HepG2 (cell line): ENCODE measurements at regions not wholly inside any gene's neighbourhood (a gene's known extent, or its start where the extent isn't known, plus 50 kb on each side); places are given as distances from the start of the nearest gene placed in this dataset.

Source experiments
- HIVEP1 ChIP-seq: sonication (generic); formaldehyde crosslinking; IDR thresholded peaks from 2 replicates; pipeline ENCODE4 v1.4.0; 2020; ENCODE audit warnings: mild to moderate bottlenecking, missing genetic modification reagents
- MXI1 ChIP-seq: IDR thresholded peaks from 3 replicates; pipeline ENCODE4 v1.6.1; 2012; ENCODE audit warnings: low read depth, low read length, inconsistent platforms, borderline replicate concordance
- SALL1 ChIP-seq: sonication (generic); formaldehyde crosslinking; IDR thresholded peaks from 2 replicates; pipeline ENCODE4 v1.8.0; 2022; ENCODE audit warnings: mild to moderate bottlenecking, missing genetic modification reagents
- TCF7L2 ChIP-seq: IDR thresholded peaks from 2 replicates; pipeline ENCODE4 v1.6.1; 2011; ENCODE audit warnings: mild to moderate bottlenecking, low read depth, low read length, moderate library complexity
- U2AF1 ChIP-seq: fragments of 200-400 bp; formaldehyde crosslinking; optimal IDR thresholded peaks from 2 replicates; pipeline ENCODE3; 2017; ENCODE audit warnings: mild to moderate bottlenecking, low read depth, low read length
- WIZ ChIP-seq: sonication (generic); formaldehyde crosslinking; IDR thresholded peaks from 2 replicates; pipeline ENCODE4 v1.5.1; 2020; ENCODE audit warnings: mild to moderate bottlenecking, missing genetic modification reagents
- ZBTB8A ChIP-seq: sonication (generic); formaldehyde crosslinking; IDR thresholded peaks from 2 replicates; pipeline ENCODE4 v1.4.0; 2020; ENCODE audit warnings: mild to moderate bottlenecking, low read depth, missing genetic modification reagents, borderline replicate concordance
- ZNF263 ChIP-seq: sonication (generic); formaldehyde crosslinking; IDR thresholded peaks from 2 replicates; pipeline ENCODE4 v1.4.0; 2020; ENCODE audit warnings: missing genetic modification reagents
- ZNF292 ChIP-seq: sonication (generic); formaldehyde crosslinking; IDR thresholded peaks from 2 replicates; pipeline ENCODE4 v1.8.1; 2022; ENCODE audit warnings: mild to moderate bottlenecking, low read depth, missing genetic modification reagents, borderline replicate concordance
- ZNF558 ChIP-seq: sonication (generic); formaldehyde crosslinking; IDR thresholded peaks from 2 replicates; pipeline ENCODE4 v1.9.0; 2022; ENCODE audit warnings: mild to moderate bottlenecking, missing genetic modification reagents, borderline replicate concordance
- TF ChIP-seq, protein P1 (sequence below): sonication (generic); formaldehyde crosslinking; IDR thresholded peaks from 2 replicates; pipeline ENCODE4 v1.4.0; 2020; ENCODE audit warnings: mild to moderate bottlenecking, missing genetic modification reagents
- TF ChIP-seq, protein P2 (sequence below): sonication (generic); formaldehyde crosslinking; IDR thresholded peaks from 2 replicates; pipeline ENCODE4 v1.4.0; 2020; ENCODE audit warnings: mild to moderate bottlenecking, missing genetic modification reagents

DNA sequence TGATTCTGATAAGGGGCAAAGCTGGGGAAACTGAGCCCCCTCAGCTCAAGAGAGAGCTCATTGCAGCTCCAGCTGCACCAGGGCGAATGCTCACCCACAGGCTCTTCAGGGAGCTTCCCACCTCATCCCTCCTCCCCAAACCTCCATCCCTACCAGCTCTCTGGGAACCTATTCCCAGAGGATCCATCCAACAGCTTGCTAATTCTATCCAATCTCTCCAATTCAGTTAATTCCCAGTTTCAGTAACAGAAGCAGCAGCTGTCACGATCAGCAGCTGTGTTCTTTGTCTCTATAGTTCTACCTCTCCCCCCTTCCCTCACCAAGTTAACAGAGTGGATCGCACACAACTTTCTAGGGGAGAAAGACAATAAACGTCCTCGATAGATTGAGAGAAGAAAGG lies 135.5 kb upstream of the EFNA5 start (continued):
- no peak for TF ChIP-seq MXI1
- TF ChIP-seq ZNF558: no peak
- no peak for TF ChIP-seq ZBTB8A (CRISPR knock-in tag)
- no peak for TF ChIP-seq SALL1 (CRISPR knock-in tag)
- TF ChIP-seq, protein P1, sequence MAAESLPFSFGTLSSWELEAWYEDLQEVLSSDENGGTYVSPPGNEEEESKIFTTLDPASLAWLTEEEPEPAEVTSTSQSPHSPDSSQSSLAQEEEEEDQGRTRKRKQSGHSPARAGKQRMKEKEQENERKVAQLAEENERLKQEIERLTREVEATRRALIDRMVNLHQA (CRISPR knock-in tag): no peak
- no peak for TF ChIP-seq WIZ
- no peak for TF ChIP-seq ZNF292 (CRISPR knock-in tag)
- no peak for TF ChIP-seq HIVEP1 (CRISPR knock-in tag)
- no peak for TF ChIP-seq TCF7L2
- no peak for TF ChIP-seq U2AF1
- no peak for TF ChIP-seq ZNF263
- TF ChIP-seq, protein P2, sequence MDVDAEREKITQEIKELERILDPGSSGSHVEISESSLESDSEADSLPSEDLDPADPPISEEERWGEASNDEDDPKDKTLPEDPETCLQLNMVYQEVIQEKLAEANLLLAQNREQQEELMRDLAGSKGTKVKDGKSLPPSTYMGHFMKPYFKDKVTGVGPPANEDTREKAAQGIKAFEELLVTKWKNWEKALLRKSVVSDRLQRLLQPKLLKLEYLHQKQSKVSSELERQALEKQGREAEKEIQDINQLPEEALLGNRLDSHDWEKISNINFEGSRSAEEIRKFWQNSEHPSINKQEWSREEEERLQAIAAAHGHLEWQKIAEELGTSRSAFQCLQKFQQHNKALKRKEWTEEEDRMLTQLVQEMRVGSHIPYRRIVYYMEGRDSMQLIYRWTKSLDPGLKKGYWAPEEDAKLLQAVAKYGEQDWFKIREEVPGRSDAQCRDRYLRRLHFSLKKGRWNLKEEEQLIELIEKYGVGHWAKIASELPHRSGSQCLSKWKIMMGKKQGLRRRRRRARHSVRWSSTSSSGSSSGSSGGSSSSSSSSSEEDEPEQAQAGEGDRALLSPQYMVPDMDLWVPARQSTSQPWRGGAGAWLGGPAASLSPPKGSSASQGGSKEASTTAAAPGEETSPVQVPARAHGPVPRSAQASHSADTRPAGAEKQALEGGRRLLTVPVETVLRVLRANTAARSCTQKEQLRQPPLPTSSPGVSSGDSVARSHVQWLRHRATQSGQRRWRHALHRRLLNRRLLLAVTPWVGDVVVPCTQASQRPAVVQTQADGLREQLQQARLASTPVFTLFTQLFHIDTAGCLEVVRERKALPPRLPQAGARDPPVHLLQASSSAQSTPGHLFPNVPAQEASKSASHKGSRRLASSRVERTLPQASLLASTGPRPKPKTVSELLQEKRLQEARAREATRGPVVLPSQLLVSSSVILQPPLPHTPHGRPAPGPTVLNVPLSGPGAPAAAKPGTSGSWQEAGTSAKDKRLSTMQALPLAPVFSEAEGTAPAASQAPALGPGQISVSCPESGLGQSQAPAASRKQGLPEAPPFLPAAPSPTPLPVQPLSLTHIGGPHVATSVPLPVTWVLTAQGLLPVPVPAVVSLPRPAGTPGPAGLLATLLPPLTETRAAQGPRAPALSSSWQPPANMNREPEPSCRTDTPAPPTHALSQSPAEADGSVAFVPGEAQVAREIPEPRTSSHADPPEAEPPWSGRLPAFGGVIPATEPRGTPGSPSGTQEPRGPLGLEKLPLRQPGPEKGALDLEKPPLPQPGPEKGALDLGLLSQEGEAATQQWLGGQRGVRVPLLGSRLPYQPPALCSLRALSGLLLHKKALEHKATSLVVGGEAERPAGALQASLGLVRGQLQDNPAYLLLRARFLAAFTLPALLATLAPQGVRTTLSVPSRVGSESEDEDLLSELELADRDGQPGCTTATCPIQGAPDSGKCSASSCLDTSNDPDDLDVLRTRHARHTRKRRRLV (CRISPR knock-in tag): no peak
